ENCODE measurements at regions not wholly inside any gene's neighbourhood (a gene's known extent, or its start where the extent isn't known, plus 50 kb on each side); places are given as distances from the start of the nearest gene placed in this dataset.

- DNase-seq: no peak
Measured at GRCh38 chr6:140932909-140933308, 1199.8 kb upstream of the GJE1 start.

- DNase-seq: no peak
Measured at GRCh38 chr6:140931581-140931980, 1201.1 kb upstream of the GJE1 start.

- no peak for DNase-seq
Measured at GRCh38 chr6:140929121-140929520, 1203.6 kb upstream of the GJE1 start.

- no peak for DNase-seq
Measured at GRCh38 chr6:140923048-140923447, 1209.7 kb upstream of the GJE1 start.

- peak in 1 of 5 donors; percentile 8 for DNase-seq
Measured at GRCh38 chr6:140921366-140922226, 1211.1 kb upstream of the GJE1 start.

- no peak for DNase-seq
Measured at GRCh38 chr6:140917911-140918310, 1214.8 kb upstream of the GJE1 start.

- no peak for DNase-seq
Measured at GRCh38 chr6:140915551-140915950, 1217.2 kb upstream of the GJE1 start.

- no peak for DNase-seq
Measured at GRCh38 chr6:140915103-140915502, 1217.6 kb upstream of the GJE1 start.

- no peak for DNase-seq
Measured at GRCh38 chr6:140912686-140913085, 1220.0 kb upstream of the GJE1 start.

GRCh38 chr6:140909625-140910024, 1223.1 kb upstream of the GJE1 start:
- DNase-seq: no peak

- DNase-seq: no peak
Measured at GRCh38 chr6:140909156-140909555, 1223.6 kb upstream of the GJE1 start.

- no peak for DNase-seq
Measured at GRCh38 chr6:140908505-140908904, 1224.2 kb upstream of the GJE1 start.

GRCh38 chr6:140907235-140907634, 1225.5 kb upstream of the GJE1 start:
- DNase-seq: no peak

- no peak for DNase-seq
Measured at GRCh38 chr6:140905724-140906123, 1227.0 kb upstream of the GJE1 start.

- no peak for DNase-seq
Measured at GRCh38 chr6:140905050-140905449, 1227.7 kb upstream of the GJE1 start.

GRCh38 chr6:140897804-140898573, 1234.7 kb upstream of the GJE1 start:
- DNase-seq: no peak

GRCh38 chr6:140897349-140897748, 1235.4 kb upstream of the GJE1 start:
- no peak for DNase-seq

GRCh38 chr6:140893432-140893831, 1239.3 kb upstream of the GJE1 start:
- DNase-seq: no peak

GRCh38 chr6:140879946-140880345, 1252.8 kb upstream of the GJE1 start:
- no peak for DNase-seq

GRCh38 chr6:140874066-140874465, 1258.7 kb upstream of the GJE1 start:
- DNase-seq: no peak

- DNase-seq: no peak
Measured at GRCh38 chr6:140872885-140873284, 1259.8 kb upstream of the GJE1 start.

- no peak for DNase-seq
Measured at GRCh38 chr6:140871911-140872310, 1260.8 kb upstream of the GJE1 start.

- no peak for DNase-seq
Measured at GRCh38 chr6:140867336-140867735, 1265.4 kb upstream of the GJE1 start.

- DNase-seq: no peak
Measured at GRCh38 chr6:140858381-140858971, 1274.2 kb upstream of the GJE1 start.
